K562 (cell line): ENCODE measurements at regions not wholly inside any gene's neighbourhood (a gene's known extent, or its start where the extent isn't known, plus 50 kb on each side); places are given as distances from the start of the nearest gene placed in this dataset.

Experiments
- ATAC-seq: fragments of 200-7000 bp; cut with Tn5 transposase; 3 replicates; pipeline ENCODE4 v1.9.1; 2020; ENCODE audit warnings: moderate library complexity
- BruUV-seq: library from RNA; stranded (reverse); fragments of 400-500 nt; replicated peaks from 2 replicates; lab custom pipeline; 2021; lab: Mats Ljungman, UMichigan
- CTCF ChIA-PET: fragments of 300-600 bp; formaldehyde crosslinking; extraction: SDS; loops from one replicate; lab custom pipeline; 2021; ENCODE audit warnings: low intra/inter-chr PET ratio; lab: Yijun Ruan, JAX
- POLR2A ChIA-PET: fragments of 300-600, 350-650 bp; sonication (Branson Sonifier 250); formaldehyde crosslinking; extraction: SDS; loops from one replicate; lab custom pipeline; 2021; ENCODE audit warnings: antibody characterized with exemption, inconsistent platforms; lab: Yijun Ruan, JAX
- DNase-seq, 4 experiments: peaks; one replicate each; pipeline versions ENCODE4 v3.0.0 to v3.0.0-alpha.2; 2011 to 2018; ENCODE audit warnings: low spot score in 3 of 4, mixed read lengths in 3 of 4; ENCODE audit errors: extremely low read depth in 1 of 4
- FAIRE-seq: peaks from 2 replicates; lab custom pipeline; 2011; peaks lifted over from hg19 to GRCh38; lab: Jason Lieb, UNC
- H2AFZ ChIP-seq: 2 replicates; pipeline ENCODE4 v1.6.0; 2011; ENCODE audit warnings: low read depth, low read length, control low read depth, inconsistent platforms
- H3K27ac ChIP-seq: fragments of 200-600 bp; 3 replicates; pipeline ENCODE4 v1.8.0; 2011; ENCODE audit warnings: low read depth, mild to moderate bottlenecking, control low read depth, inconsistent platforms, low read length, moderate library complexity, mixed read lengths; ENCODE audit errors: extremely low read depth
- H3K27me3 ChIP-seq, 2 experiments: fragments of 300-600 bp in 1 of 2; 2 replicates in 1 of 2; 3 replicates in 1 of 2; pipeline versions ENCODE4 v1.6.0 to v1.8.0; 2011; ENCODE audit warnings: inconsistent platforms in 2 of 2, low read length in 2 of 2, mild to moderate bottlenecking in 1 of 2, mixed read lengths in 1 of 2, moderate library complexity in 1 of 2; ENCODE audit not compliant: control insufficient read depth in 2 of 2, insufficient read depth in 2 of 2
- H3K36me3 ChIP-seq: fragments of 300-600 bp; 3 replicates; pipeline ENCODE4 v1.8.0; 2011; ENCODE audit warnings: mild to moderate bottlenecking, low read length, inconsistent platforms; ENCODE audit not compliant: control insufficient read depth, insufficient read depth
- H3K4me1 ChIP-seq, 2 experiments: fragments of 200-600 bp in 1 of 2; replicated peaks in 1 of 2; 2 replicates in 1 of 2; 3 replicates in 1 of 2; pipeline versions ENCODE4 v1.5.1 to v1.8.0; 2011; ENCODE audit warnings: inconsistent platforms in 2 of 2, low read length in 2 of 2, mild to moderate bottlenecking in 1 of 2, mixed read lengths in 1 of 2, moderate library complexity in 1 of 2; ENCODE audit not compliant: control insufficient read depth in 2 of 2, insufficient read depth in 2 of 2
- H3K4me2 ChIP-seq: 2 replicates; pipeline ENCODE4 v1.6.1; 2011; ENCODE audit warnings: low read length, control low read depth, inconsistent platforms, mixed read lengths; ENCODE audit not compliant: insufficient read depth
- H3K4me3 ChIP-seq: fragments of 200-600 bp; sonication (generic), shearing (Covaris generic); 2 replicates; pipeline ENCODE4 v1.5.1; 2016; ENCODE audit warnings: control low read depth, inconsistent platforms
- H3K79me2 ChIP-seq: fragments of 200-600 bp; 3 replicates; pipeline ENCODE4 v1.8.0; 2011; ENCODE audit warnings: low read length, inconsistent platforms; ENCODE audit not compliant: control insufficient read depth, insufficient read depth
- H3K9ac ChIP-seq, 2 experiments: 2 replicates each; pipeline versions ENCODE4 v1.6.0 to v1.6.1; 2011; ENCODE audit warnings: low read depth in 2 of 2, low read length in 2 of 2, control low read depth in 1 of 2, inconsistent platforms in 1 of 2, mild to moderate bottlenecking in 1 of 2, mixed read lengths in 1 of 2; ENCODE audit not compliant: insufficient read depth in 1 of 2
- H3K9me1 ChIP-seq: one replicate; pipeline ENCODE4 v1.6.0; 2011; ENCODE audit warnings: inconsistent platforms, mild to moderate bottlenecking, low read length, moderate library complexity; ENCODE audit not compliant: control insufficient read depth, insufficient read depth
- H3K9me3 ChIP-seq: replicated peaks from 2 replicates; pipeline ENCODE4 v1.5.1; 2011; ENCODE audit warnings: low read depth, low read length, inconsistent platforms; ENCODE audit not compliant: control insufficient read depth, insufficient read depth
- H4K20me1 ChIP-seq: replicated peaks from 2 replicates; pipeline ENCODE4 v1.6.1; 2011; ENCODE audit warnings: low read length, inconsistent platforms, mixed read lengths; ENCODE audit not compliant: control insufficient read depth, insufficient read depth
- CTCF ChIP-seq, 3 experiments: IDR thresholded peaks in 2 of 3; conservative IDR thresholded peaks in 1 of 3; 2 replicates each; pipeline ENCODE4 v1.5.1; 2011 to 2012; ENCODE audit warnings: low read length in 3 of 3, mild to moderate bottlenecking in 3 of 3, control low read depth in 2 of 3, improper control_type of control experiment in 1 of 3, inconsistent platforms in 1 of 3, low read depth in 1 of 3, mixed read lengths in 1 of 3, moderate library complexity in 1 of 3; ENCODE audit not compliant: insufficient read depth in 2 of 3
- CTCFL ChIP-seq: IDR thresholded peaks from 2 replicates; pipeline ENCODE4 v1.6.1; 2011; ENCODE audit warnings: borderline replicate concordance, low read depth, mild to moderate bottlenecking, moderate library complexity, low read length; ENCODE audit not compliant: insufficient read depth, poor library complexity, severe bottlenecking
- MEF2A ChIP-seq: IDR thresholded peaks from 2 replicates; pipeline ENCODE4 v1.6.1; 2011; ENCODE audit warnings: low read depth, mild to moderate bottlenecking, low read length, moderate library complexity; ENCODE audit not compliant: control insufficient read depth
- WGBS: fragments of 100-300 bp; shearing (Covaris generic); methylation state at CpG from one replicate; pipeline ENCODE4 v1.1.6; 2016; ENCODE audit warnings: low coverage, mixed read lengths; ENCODE audit not compliant: insufficient coverage; ENCODE audit errors: missing lambda C conversion rate; 5-methylcytosine and 5-hydroxymethylcytosine counted together
- in situ Hi-C: fragments of 300-500 bp; cut with MboI; formaldehyde crosslinking; loops from 4 replicates; pipeline ENCODE4 v1.15.0; 2018; ENCODE audit warnings: inconsistent platforms, mixed read lengths
- intact Hi-C: fragments of 100-400 bp; cut with micrococcal nuclease; formaldehyde crosslinking; loops from 2 replicates; pipeline ENCODE4 v1.14.2; 2022

- ATAC-seq (peak; percentile 86), FAIRE-seq (no peak), DNase-seq (peak in 1 of 4 experiments; percentile 16)
- WGBS = 0% methylated on average over 1 of the region's 1 CpG
- Histone ChIP-seq H3K27ac (no peak overlapping the region), H3K27me3 (no peaks in the 10 kb centered on the region; a peak in 1 of 5 replicates), H3K9me3 (no peaks in the 10 kb centered on the region), H4K20me1 (no peaks in the 10 kb centered on the region), H3K4me1 (no peaks in the 10 kb centered on the region), H3K79me2 (no peaks in the 10 kb centered on the region), H3K9me1 (no peaks in the 10 kb centered on the region)
- in situ Hi-C loops = no loop called here
- POLR2A ChIA-PET = interaction anchor here (0.7 kb wide), 1 partner anchor 94 kb away, joined by 3 read pairs; no protein-coding TSS in a partner anchor
- intact Hi-C loops = no loop called here
- CTCF ChIA-PET = no interaction called here
- BruUV-seq = no TSS peak
- TF ChIP-seq MEF2A = no peak
- peak; percentile 20 for TF ChIP-seq CTCFL
- peak in 2 of 3 experiments; percentile 17; a peak in 1 of 6 replicates for TF ChIP-seq CTCF (IDR thresholded peaks at IDR 0.05 in 2 of 3, conservative IDR thresholded peaks at IDR 0.05 in 1 of 3; ENCODE audit: insufficient read depth in 2 of 3, low read depth in 1 of 3, low read length in 3 of 3)
- TF ChIP-seq, all 486 proteins: peak for 2
- no peak overlapping the region for H3K4me2 ChIP-seq
- no peak overlapping the region for H3K4me3 ChIP-seq
- no peak overlapping the region for H2AFZ ChIP-seq
- H3K36me3 ChIP-seq = no peaks in the 10 kb centered on the region
- H3K9ac ChIP-seq = no peak overlapping the region
Measured at GRCh38 chr1:165988275-165988674, 160.9 kb downstream of the UCK2 start.
